Adrenal gland (tissue), 9 donors: ENCODE measurements at regions not wholly inside any gene's neighbourhood (a gene's known extent, or its start where the extent isn't known, plus 50 kb on each side); places are given as distances from the start of the nearest gene placed in this dataset.

Experiments used
- DNase-seq, 7 donors: peaks; one replicate each; pipeline ENCODE4 v3.0.0-alpha.2; 2019 to 2020
- H3K27ac ChIP-seq, 5 donors: fragments of 200-600 bp; sonication (generic) in 4 of 5; 1 replicate in 3 of 5; 2 replicates in 2 of 5; pipeline versions ENCODE4 v1.5.1 to v1.8.0; 2016 to 2020; ENCODE audit warnings: mild to moderate bottlenecking in 1 of 5
- H3K27me3 ChIP-seq: fragments of 200-600 bp; 2 replicates; pipeline ENCODE4 v1.8.0; 2021
- H3K36me3 ChIP-seq, 2 donors: fragments of 200-600 bp; replicated peaks in 1 of 2; 1 replicate in 1 of 2; 2 replicates in 1 of 2; pipeline versions ENCODE4 v1.5.1 to v1.8.0; 2018 to 2022
- H3K4me1 ChIP-seq, 2 donors: fragments of 200-600 bp; replicated peaks in 1 of 2; 1 replicate in 1 of 2; 2 replicates in 1 of 2; pipeline versions ENCODE4 v1.5.1 to v1.8.0; 2018 to 2021
- H3K4me3 ChIP-seq, 4 donors: fragments of 200-600 bp; sonication (generic) in 3 of 4; one replicate each; pipeline ENCODE4 v1.5.1; 2016 to 2018
- H3K9me3 ChIP-seq, 3 donors: fragments of 200-600 bp; sonication (generic) in 1 of 3; replicated peaks in 1 of 3; 1 replicate in 2 of 3; 2 replicates in 1 of 3; pipeline versions ENCODE4 v1.5.1 to v1.8.0; 2016 to 2021
- CTCF ChIP-seq, 6 experiments: fragments of 450-650 bp in 4 of 6; fragments of 200-600 bp in 2 of 6; sonication (generic) in 1 of 6; IDR thresholded peaks; 1 replicate in 5 of 6; 2 replicates in 1 of 6; pipeline versions ENCODE4 v1.5.1 to v1.8.0; 2016 to 2021; ENCODE audit warnings: antibody characterized with exemption in 6 of 6, mild to moderate bottlenecking in 2 of 6, moderate library complexity in 1 of 6
- POLR2A ChIP-seq, 2 donors: fragments of 450-650 bp; IDR thresholded peaks; one replicate each; pipeline ENCODE4 v1.6.1; 2017; ENCODE audit warnings: antibody characterized with exemption in 2 of 2, mild to moderate bottlenecking in 2 of 2, moderate library complexity in 1 of 2
- WGBS, 4 donors: extraction: QIAGEN DNeasy Blood & Tissue Kit in 2 of 4; methylation state at CpG; one replicate each; pipeline versions ENCODE4 v1.1.5 to v1.1.7; 2013 to 2017; 5-methylcytosine and 5-hydroxymethylcytosine counted together
- intact Hi-C, 2 donors: fragments of 100-400 bp; cut with DNase I; formaldehyde crosslinking; loops; one replicate each; pipeline versions ENCODE4 v1.14.1 to v1.15.0; 2022 to 2023
- donor health status: healthy with polysubstance abuse.
- donor health status: Bipolar disorder and iron deficiency.
- donor health status: DM: yes; HTN: yes; CAD: no.
- donor health status: DM: no; HTN: no; CAD: no.
- donor health status: DM: no; HTN: no; CAD: no.

GRCh38 chr4:73001885-73002284 is 67.6 kb downstream of the COX18 start:
- no peaks in the 10 kb centered on the region for H3K27me3 ChIP-seq
- no peak for DNase-seq
- no peaks in the 10 kb centered on the region for H3K4me1 ChIP-seq
- TF ChIP-seq CTCF (IDR thresholded peaks at IDR 0.05): no peak
- no peak for TF ChIP-seq POLR2A (IDR thresholded peaks at IDR 0.05)
- no peak overlapping the region for H3K27ac ChIP-seq
- no peaks in the 10 kb centered on the region for H3K36me3 ChIP-seq
- 70 to 84% (median 77%) methylated on average over 2 of the region's 2 CpGs for WGBS, 4 donors
- H3K9me3 ChIP-seq: no peaks in the 10 kb centered on the region
- intact Hi-C loops: no loop called here
- H3K4me3 ChIP-seq: no peak overlapping the region

- Histone ChIP-seq H3K27ac (no peak overlapping the region), H3K4me3 (no peak overlapping the region), H3K4me1 (no peaks in the 10 kb centered on the region), H3K36me3 (no peaks in the 10 kb centered on the region), H3K9me3 (no peaks in the 10 kb centered on the region), H3K27me3 (no peaks in the 10 kb centered on the region)
- no peak for TF ChIP-seq CTCF (IDR thresholded peaks at IDR 0.05)
- DNase-seq: peak in 1 of 7 donors; percentile 4
- intact Hi-C loops: no loop called here
- 73 to 79% (median 78%) methylated on average over 3 of the region's 3 CpGs for WGBS, 4 donors
Measured at GRCh38 chr4:72997409-72997808, 72.1 kb downstream of the COX18 start.

- H3K27ac ChIP-seq: no peak overlapping the region
- no peaks in the 10 kb centered on the region for H3K36me3 ChIP-seq
- H3K4me1 ChIP-seq: no peaks in the 10 kb centered on the region
- TF ChIP-seq POLR2A (IDR thresholded peaks at IDR 0.05) (no peak), CTCF (IDR thresholded peaks at IDR 0.05) (no peak)
- intact Hi-C loops: no loop called here
- no peaks in the 10 kb centered on the region for H3K9me3 ChIP-seq
- 80 to 89% (median 84%) methylated on average over 3 of the region's 3 CpGs for WGBS, 4 donors
- DNase-seq: no peak
- H3K27me3 ChIP-seq: no peaks in the 10 kb centered on the region
- H3K4me3 ChIP-seq: no peak overlapping the region
Measured at GRCh38 chr4:72994670-72995069, 74.8 kb downstream of the COX18 start.

- no peak overlapping the region for H3K4me3 ChIP-seq
- no peaks in the 10 kb centered on the region for H3K4me1 ChIP-seq
- no peaks in the 10 kb centered on the region for H3K9me3 ChIP-seq
- no peaks in the 10 kb centered on the region for H3K27me3 ChIP-seq
- TF ChIP-seq CTCF (IDR thresholded peaks at IDR 0.05): no peak
- no peak for TF ChIP-seq POLR2A (IDR thresholded peaks at IDR 0.05)
- no peaks in the 10 kb centered on the region for H3K36me3 ChIP-seq
- no peak overlapping the region for H3K27ac ChIP-seq
- intact Hi-C loops: no loop called here
- no peak for DNase-seq
Measured at GRCh38 chr4:72993876-72994275, 75.6 kb downstream of the COX18 start.
